ENCODE measurements at regions not wholly inside any gene's neighbourhood (a gene's known extent, or its start where the extent isn't known, plus 50 kb on each side); places are given as distances from the start of the nearest gene placed in this dataset.

GRCh38 chr16:8080817-8081216 lies 509.5 kb downstream of the TMEM114 start:
- TF ChIP-seq, protein P1, sequence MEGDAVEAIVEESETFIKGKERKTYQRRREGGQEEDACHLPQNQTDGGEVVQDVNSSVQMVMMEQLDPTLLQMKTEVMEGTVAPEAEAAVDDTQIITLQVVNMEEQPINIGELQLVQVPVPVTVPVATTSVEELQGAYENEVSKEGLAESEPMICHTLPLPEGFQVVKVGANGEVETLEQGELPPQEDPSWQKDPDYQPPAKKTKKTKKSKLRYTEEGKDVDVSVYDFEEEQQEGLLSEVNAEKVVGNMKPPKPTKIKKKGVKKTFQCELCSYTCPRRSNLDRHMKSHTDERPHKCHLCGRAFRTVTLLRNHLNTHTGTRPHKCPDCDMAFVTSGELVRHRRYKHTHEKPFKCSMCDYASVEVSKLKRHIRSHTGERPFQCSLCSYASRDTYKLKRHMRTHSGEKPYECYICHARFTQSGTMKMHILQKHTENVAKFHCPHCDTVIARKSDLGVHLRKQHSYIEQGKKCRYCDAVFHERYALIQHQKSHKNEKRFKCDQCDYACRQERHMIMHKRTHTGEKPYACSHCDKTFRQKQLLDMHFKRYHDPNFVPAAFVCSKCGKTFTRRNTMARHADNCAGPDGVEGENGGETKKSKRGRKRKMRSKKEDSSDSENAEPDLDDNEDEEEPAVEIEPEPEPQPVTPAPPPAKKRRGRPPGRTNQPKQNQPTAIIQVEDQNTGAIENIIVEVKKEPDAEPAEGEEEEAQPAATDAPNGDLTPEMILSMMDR (IDR thresholded peaks at IDR 0.05): no peak
- TF ChIP-seq POLR2A (IDR thresholded peaks at IDR 0.05) (no peak), EP300 (IDR thresholded peaks at IDR 0.05) (no peak)

Measured in ovary (tissue), 3 donors.